Keratinocyte (primary cell): ENCODE measurements at regions not wholly inside any gene's neighbourhood (a gene's known extent, or its start where the extent isn't known, plus 50 kb on each side); places are given as distances from the start of the nearest gene placed in this dataset.
"Not testable (repeated sequence)": the region's sequence is repeated elsewhere in the genome, so short reads cannot be mapped to it uniquely, and the experiment has no call there.

ENCODE experiments used
- DNase-seq: peaks from one replicate; pipeline ENCODE4 v3.0.0-alpha.2; 2011; ENCODE audit warnings: low read depth, missing footprints, low spot score
- FAIRE-seq: peaks from 2 replicates; lab custom pipeline; 2011; peaks lifted over from hg19 to GRCh38; lab: Jason Lieb, UNC
- H2AFZ ChIP-seq: 2 replicates; pipeline ENCODE4 v1.6.0; 2012; ENCODE audit warnings: low read length, control low read depth, inconsistent platforms; ENCODE audit not compliant: control insufficient read depth
- H3K27ac ChIP-seq: 2 replicates; pipeline ENCODE4 v1.5.1; 2011; ENCODE audit warnings: low read length; ENCODE audit not compliant: control insufficient read depth, insufficient read depth
- H3K27me3 ChIP-seq: 3 replicates; pipeline ENCODE4 v1.6.0; 2011; ENCODE audit warnings: low read length; ENCODE audit not compliant: control insufficient read depth, insufficient read depth; ENCODE audit errors: extremely low read depth
- H3K36me3 ChIP-seq, 2 experiments: 2 replicates in 1 of 2; 3 replicates in 1 of 2; pipeline ENCODE4 v1.5.1; 2011; ENCODE audit warnings: low read length in 2 of 2, mild to moderate bottlenecking in 1 of 2; ENCODE audit not compliant: control insufficient read depth in 2 of 2, insufficient read depth in 2 of 2; ENCODE audit errors: extremely low read depth in 1 of 2
- H3K4me1 ChIP-seq: 3 replicates; pipeline ENCODE4 v1.5.1; 2011; ENCODE audit warnings: low read length; ENCODE audit not compliant: control insufficient read depth, insufficient read depth; ENCODE audit errors: extremely low read depth
- H3K4me2 ChIP-seq: 3 replicates; pipeline ENCODE4 v1.6.0; 2011; ENCODE audit warnings: low read depth, low read length; ENCODE audit not compliant: control insufficient read depth, insufficient read depth; ENCODE audit errors: extremely low read depth
- H3K4me3 ChIP-seq, 3 experiments: fragments of 200-600 bp in 1 of 3; sonication (generic) in 1 of 3; 2 replicates in 2 of 3; 3 replicates in 1 of 3; pipeline ENCODE4 v1.5.1; 2011 to 2016; ENCODE audit warnings: low read length in 3 of 3, mild to moderate bottlenecking in 3 of 3, control low read depth in 2 of 3, inconsistent platforms in 1 of 3, low read depth in 1 of 3, mixed read lengths in 1 of 3, mixed run types in 1 of 3, moderate library complexity in 1 of 3; ENCODE audit not compliant: control insufficient read depth in 2 of 3, insufficient read depth in 2 of 3; ENCODE audit errors: extremely low read depth in 1 of 3
- H3K79me2 ChIP-seq: 2 replicates; pipeline ENCODE4 v1.6.0; 2012; ENCODE audit warnings: low read length; ENCODE audit not compliant: control insufficient read depth, insufficient read depth
- H3K9ac ChIP-seq: 3 replicates; pipeline ENCODE4 v1.6.0; 2011; ENCODE audit warnings: low read length; ENCODE audit not compliant: control insufficient read depth, insufficient read depth; ENCODE audit errors: extremely low read depth
- H3K9me1 ChIP-seq: 3 replicates; pipeline ENCODE4 v1.6.0; 2011; ENCODE audit warnings: low read length; ENCODE audit not compliant: control insufficient read depth, insufficient read depth; ENCODE audit errors: extremely low read depth
- H3K9me3 ChIP-seq: 2 replicates; pipeline ENCODE4 v1.5.1; 2012; ENCODE audit warnings: low read depth, low read length; ENCODE audit not compliant: control insufficient read depth
- H4K20me1 ChIP-seq: 3 replicates; pipeline ENCODE4 v1.6.0; 2011; ENCODE audit warnings: low read length; ENCODE audit not compliant: control insufficient read depth, insufficient read depth; ENCODE audit errors: extremely low read depth
- EZH2 ChIP-seq: IDR thresholded peaks from one replicate; pipeline ENCODE4 v1.6.1; 2012; ENCODE audit warnings: inconsistent platforms, mild to moderate bottlenecking, low read length, moderate library complexity
- dilution Hi-C: fragments of 300-500 bp; cut with MboI; formaldehyde crosslinking; loops from one replicate; pipeline ENCODE4 v1.7.0; 2020; ENCODE audit warnings: low sequenced_read_pairs; ENCODE audit not compliant: extremely low pct_ligation_motif_present
- TF ChIP-seq, protein P1 (sequence below), 3 experiments: IDR thresholded peaks in 1 of 3; conservative IDR thresholded peaks in 1 of 3; optimal IDR thresholded peaks in 1 of 3; 2 replicates in 2 of 3; 3 replicates in 1 of 3; pipeline versions ENCODE3 to v1.5.1; 2011; ENCODE audit warnings: low read length in 3 of 3, mild to moderate bottlenecking in 3 of 3, moderate library complexity in 2 of 3, control low read depth in 1 of 3, inconsistent platforms in 1 of 3; ENCODE audit not compliant: insufficient read depth in 2 of 3; ENCODE audit errors: extremely low read depth in 1 of 3

DNA sequence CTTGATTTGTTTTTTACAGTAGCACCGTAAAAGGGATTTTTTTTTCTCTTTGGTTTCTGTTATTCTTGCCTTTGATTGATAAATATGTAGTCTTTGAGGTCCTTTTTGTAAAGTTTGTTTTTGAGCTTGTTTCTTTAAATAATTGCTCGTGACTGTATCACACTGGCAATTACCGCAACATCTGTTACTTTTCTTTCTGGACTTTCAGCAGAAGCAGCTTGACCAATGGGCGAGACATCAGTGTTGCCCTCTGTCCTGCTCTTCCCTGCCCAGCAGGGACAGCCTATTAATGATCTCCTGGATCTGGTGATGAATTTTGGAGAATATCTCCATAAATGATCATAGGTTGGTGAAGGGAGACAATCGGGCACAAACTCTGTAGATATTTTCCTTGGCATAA lies 74.9 kb downstream of the TDRD15 start:
- Histone ChIP-seq H3K36me3 (no peaks in the 10 kb centered on the region), H3K9me1 (no peaks in the 10 kb centered on the region), H3K9me3 (no peaks in the 10 kb centered on the region), H3K27ac (no peak overlapping the region), H3K4me1 (no peaks in the 10 kb centered on the region), H3K27me3 (no peaks in the 10 kb centered on the region), H3K79me2 (no peaks in the 10 kb centered on the region), H3K4me2 (no peak overlapping the region), H3K9ac (no peak overlapping the region), H2AFZ (no peak overlapping the region), H3K4me3 (no peak overlapping the region), H4K20me1 (no peaks in the 10 kb centered on the region)
- FAIRE-seq (no peak), DNase-seq (no peak)
- dilution Hi-C loops, result no loop called here
- no peak for TF ChIP-seq EZH2
- TF ChIP-seq, protein P1, sequence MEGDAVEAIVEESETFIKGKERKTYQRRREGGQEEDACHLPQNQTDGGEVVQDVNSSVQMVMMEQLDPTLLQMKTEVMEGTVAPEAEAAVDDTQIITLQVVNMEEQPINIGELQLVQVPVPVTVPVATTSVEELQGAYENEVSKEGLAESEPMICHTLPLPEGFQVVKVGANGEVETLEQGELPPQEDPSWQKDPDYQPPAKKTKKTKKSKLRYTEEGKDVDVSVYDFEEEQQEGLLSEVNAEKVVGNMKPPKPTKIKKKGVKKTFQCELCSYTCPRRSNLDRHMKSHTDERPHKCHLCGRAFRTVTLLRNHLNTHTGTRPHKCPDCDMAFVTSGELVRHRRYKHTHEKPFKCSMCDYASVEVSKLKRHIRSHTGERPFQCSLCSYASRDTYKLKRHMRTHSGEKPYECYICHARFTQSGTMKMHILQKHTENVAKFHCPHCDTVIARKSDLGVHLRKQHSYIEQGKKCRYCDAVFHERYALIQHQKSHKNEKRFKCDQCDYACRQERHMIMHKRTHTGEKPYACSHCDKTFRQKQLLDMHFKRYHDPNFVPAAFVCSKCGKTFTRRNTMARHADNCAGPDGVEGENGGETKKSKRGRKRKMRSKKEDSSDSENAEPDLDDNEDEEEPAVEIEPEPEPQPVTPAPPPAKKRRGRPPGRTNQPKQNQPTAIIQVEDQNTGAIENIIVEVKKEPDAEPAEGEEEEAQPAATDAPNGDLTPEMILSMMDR (optimal IDR thresholded peaks at IDR 0.05 in 1 of 3, IDR thresholded peaks at IDR 0.05 in 1 of 3, conservative IDR thresholded peaks at IDR 0.05 in 1 of 3; ENCODE audit: extremely low read depth in 1 of 3, insufficient read depth in 2 of 3, low read length in 3 of 3), result no peak

DNA sequence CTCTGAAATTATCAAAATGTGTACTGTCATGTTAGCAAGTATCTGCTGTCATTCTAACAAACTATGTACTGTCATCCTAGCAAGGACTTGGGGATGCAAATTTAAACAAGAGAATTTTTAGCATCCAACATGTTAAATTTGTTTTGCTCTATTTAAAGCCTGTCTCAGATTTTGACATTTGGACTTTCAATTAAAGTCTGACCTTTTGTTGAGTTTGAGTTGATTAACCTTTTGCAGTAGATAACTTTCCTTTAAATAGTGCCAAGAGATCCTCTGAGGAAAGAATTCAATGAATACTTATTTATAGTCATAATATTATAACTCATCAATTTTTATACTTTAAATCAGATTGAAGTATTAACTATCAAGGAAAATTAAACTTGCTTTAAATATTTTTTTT lies 80.2 kb downstream of the TDRD15 start:
- FAIRE-seq, result no peak
- dilution Hi-C loops, result no loop called here

DNA sequence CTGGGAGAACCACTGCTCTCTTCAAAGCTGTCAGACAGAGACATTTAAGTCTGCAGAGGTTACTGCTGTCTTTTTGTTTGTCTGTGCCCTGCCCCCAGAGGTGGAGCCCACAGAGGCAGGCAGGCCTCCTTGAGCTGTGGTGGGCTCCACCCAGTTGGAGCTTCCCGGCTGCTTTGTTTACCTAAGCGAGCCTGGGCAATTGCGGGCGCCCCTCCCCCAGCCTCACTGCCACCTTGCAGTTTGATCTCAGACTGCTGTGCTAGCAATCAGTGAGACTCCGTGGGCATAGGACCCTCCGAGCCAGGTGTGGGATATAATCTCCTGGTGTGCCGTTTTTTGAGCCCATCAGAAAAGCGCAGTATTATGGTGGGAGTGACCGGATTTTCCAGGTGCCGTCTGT lies 90.3 kb downstream of the TDRD15 start:
- H3K9me1 ChIP-seq, H3K36me3 ChIP-seq, H3K9ac ChIP-seq, H3K4me1 ChIP-seq, FAIRE-seq, H3K27me3 ChIP-seq, H3K9me3 ChIP-seq, H3K4me3 ChIP-seq, H3K27ac ChIP-seq, dilution Hi-C loops, H3K79me2 ChIP-seq, DNase-seq, H4K20me1 ChIP-seq, H2AFZ ChIP-seq, H3K4me2 ChIP-seq: not testable (repeated sequence)

More for the DNA sequence above, 80.2 kb downstream of the TDRD15 start:
- Histone ChIP-seq H3K9me3 (no peaks in the 10 kb centered on the region), H3K27me3 (no peaks in the 10 kb centered on the region), H3K27ac (no peak overlapping the region), H2AFZ (no peak overlapping the region), H3K4me3 (no peak overlapping the region), H3K4me2 (no peak overlapping the region), H3K36me3 (no peaks in the 10 kb centered on the region), H4K20me1 (no peaks in the 10 kb centered on the region), H3K9ac (no peak overlapping the region), H3K79me2 (no peaks in the 10 kb centered on the region), H3K4me1 (no peaks in the 10 kb centered on the region), H3K9me1 (no peaks in the 10 kb centered on the region)
- TF ChIP-seq, protein P1 (optimal IDR thresholded peaks at IDR 0.05 in 1 of 3, IDR thresholded peaks at IDR 0.05 in 1 of 3, conservative IDR thresholded peaks at IDR 0.05 in 1 of 3; ENCODE audit: extremely low read depth in 1 of 3, insufficient read depth in 2 of 3, low read length in 3 of 3), result no peak
- TF ChIP-seq EZH2, result no peak
- DNase-seq, result no peak
